ENCODE measurements at regions not wholly inside any gene's neighbourhood (a gene's known extent, or its start where the extent isn't known, plus 50 kb on each side); places are given as distances from the start of the nearest gene placed in this dataset.

DNA sequence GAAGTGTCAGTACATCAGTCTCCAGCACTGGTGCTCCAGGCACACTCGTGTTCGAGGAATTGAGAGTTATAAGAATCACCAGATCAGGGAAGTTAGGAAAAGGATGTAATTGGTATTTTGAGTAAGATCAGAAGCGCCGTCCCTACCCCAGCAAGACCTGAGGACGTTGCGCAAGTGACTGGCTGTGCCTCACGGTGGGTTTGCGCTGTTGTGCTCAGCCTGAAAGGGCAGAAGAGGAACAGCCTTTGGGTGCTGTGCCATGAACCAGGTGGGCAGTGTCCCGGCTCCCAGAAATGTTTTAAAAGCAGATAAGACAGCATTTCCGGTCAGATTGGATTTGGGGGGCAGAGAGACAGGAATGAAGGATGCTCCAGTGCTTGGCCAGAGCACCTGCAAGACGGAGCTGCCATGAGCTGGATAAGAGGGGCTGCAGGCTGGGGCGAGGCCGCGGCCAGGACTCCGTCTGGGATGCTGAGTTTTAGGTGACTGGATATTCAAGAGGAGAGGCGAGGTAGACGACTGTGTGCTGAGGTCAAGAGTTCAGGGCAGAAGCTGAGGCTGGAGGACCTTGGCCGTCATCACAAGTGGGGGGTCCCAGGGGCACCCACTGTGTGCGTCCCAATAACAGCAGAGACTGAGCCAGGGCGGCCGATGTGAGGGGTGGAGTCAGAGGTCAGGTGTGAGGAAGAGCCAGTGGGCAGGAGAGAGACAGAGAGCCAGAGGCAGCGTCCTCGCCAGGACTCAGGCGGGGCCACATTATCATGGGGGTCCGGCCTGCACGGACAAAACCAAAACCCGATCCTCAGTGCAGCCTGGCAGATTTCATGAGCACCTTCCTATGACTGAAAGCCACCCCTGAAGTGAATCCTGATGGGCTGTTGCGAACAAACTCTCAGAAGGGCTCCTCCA lies 77.7 kb upstream of the ALKAL2 start:
- WGBS (ENCODE audit: extremely low coverage, insufficient coverage, low lambda C conversion rate), result no CpG with 5 or more reads among the region's 28 CpGs
- H2BK5ac ChIP-seq (ENCODE audit: low read length), result no peak overlapping the region

GRCh38 chr2:363824-364470 lies 76.1 kb upstream of the ALKAL2 start:
- no CpG with 5 or more reads among the region's 24 CpGs for WGBS (ENCODE audit: extremely low coverage, insufficient coverage, low lambda C conversion rate)
- no peak for DNase-seq
- no peak overlapping the region for H4K5ac ChIP-seq (ENCODE audit: low read length)

More for the DNA sequence above, 77.7 kb upstream of the ALKAL2 start:
- Histone ChIP-seq H3K9ac (ENCODE audit: low read length) (no peak overlapping the region), H3K4me1 (ENCODE audit: control insufficient read depth, low read depth, low read length) (no peaks in the 10 kb centered on the region), H2AK5ac (ENCODE audit: low read length) (no peak overlapping the region), H4K8ac (ENCODE audit: low read depth, low read length) (no peak overlapping the region), H3K4me2 (ENCODE audit: low read length) (no peak overlapping the region), H3K4me3 (ENCODE audit: low read length) (no peak overlapping the region), H2BK120ac (ENCODE audit: low read depth, low read length) (no peak overlapping the region), H3K23ac (ENCODE audit: low read length) (no peak overlapping the region), H3K36me3 (ENCODE audit: control insufficient read depth, insufficient read depth, low read length) (no peaks in the 10 kb centered on the region), H3K18ac (ENCODE audit: low read length) (no peak overlapping the region), H3K27ac (ENCODE audit: low read depth, low read length) (no peak overlapping the region), H3K4ac (ENCODE audit: low read depth, low read length) (no peak overlapping the region), H3K79me1 (ENCODE audit: low read length) (no peaks in the 10 kb centered on the region), H3K56ac (ENCODE audit: low read length) (no peak overlapping the region), H2BK15ac (replicated peaks; ENCODE audit: low read depth) (no peak overlapping the region), H3K79me2 (ENCODE audit: control insufficient read depth, insufficient read depth, low read length) (no peaks in the 10 kb centered on the region), H4K5ac (ENCODE audit: low read length) (no peak overlapping the region), H3K27me3 (ENCODE audit: insufficient read depth, low read length, poor library complexity) (no peaks in the 10 kb centered on the region)
- no peak for DNase-seq

DNA sequence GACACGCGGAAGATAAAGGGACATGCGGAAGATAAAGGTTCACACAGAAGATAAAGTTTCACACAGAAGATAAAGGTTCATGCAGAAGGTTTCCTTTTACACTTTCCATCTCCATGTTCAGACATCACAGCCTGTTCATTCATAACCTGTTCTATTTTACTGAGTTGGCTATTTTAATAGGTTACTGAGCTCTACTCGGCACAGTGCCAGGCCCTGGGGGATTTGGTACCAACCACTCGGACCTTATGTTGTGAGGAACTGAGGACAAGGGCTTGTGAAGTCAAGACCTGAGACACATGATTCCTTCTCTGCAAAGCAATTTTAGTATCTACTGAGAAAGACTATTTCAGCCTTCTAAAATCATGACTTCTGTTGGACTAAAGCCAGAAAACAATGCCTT lies 75.0 kb upstream of the ALKAL2 start:
- Histone ChIP-seq H2BK15ac (replicated peaks; ENCODE audit: low read depth) (no peak overlapping the region), H3K4me3 (ENCODE audit: low read length) (no peak overlapping the region), H3K79me2 (ENCODE audit: control insufficient read depth, insufficient read depth, low read length) (no peaks in the 10 kb centered on the region), H3K27me3 (ENCODE audit: insufficient read depth, low read length, poor library complexity) (no peaks in the 10 kb centered on the region), H3K4ac (ENCODE audit: low read depth, low read length) (no peak overlapping the region), H3K4me2 (ENCODE audit: low read length) (no peak overlapping the region), H2BK5ac (ENCODE audit: low read length) (no peak overlapping the region), H3K9ac (ENCODE audit: low read length) (no peak overlapping the region), H3K4me1 (ENCODE audit: control insufficient read depth, low read depth, low read length) (no peaks in the 10 kb centered on the region), H3K79me1 (ENCODE audit: low read length) (no peaks in the 10 kb centered on the region), H3K56ac (ENCODE audit: low read length) (no peak overlapping the region), H4K8ac (ENCODE audit: low read depth, low read length) (no peak overlapping the region), H3K27ac (ENCODE audit: low read depth, low read length) (no peak overlapping the region), H4K5ac (ENCODE audit: low read length) (no peak overlapping the region), H3K23ac (ENCODE audit: low read length) (no peak overlapping the region), H3K36me3 (ENCODE audit: control insufficient read depth, insufficient read depth, low read length) (no peaks in the 10 kb centered on the region), H3K18ac (ENCODE audit: low read length) (no peak overlapping the region), H2AK5ac (ENCODE audit: low read length) (no peak overlapping the region), H2BK120ac (ENCODE audit: low read depth, low read length) (no peak overlapping the region)
- DNase-seq, result no peak
- no CpG with 5 or more reads among the region's 5 CpGs for WGBS (ENCODE audit: extremely low coverage, insufficient coverage, low lambda C conversion rate)

More at GRCh38 chr2:363824-364470, 76.1 kb upstream of the ALKAL2 start:
- Histone ChIP-seq H2BK120ac (ENCODE audit: low read depth, low read length) (no peak overlapping the region), H3K4me2 (ENCODE audit: low read length) (no peak overlapping the region), H2AK5ac (ENCODE audit: low read length) (no peak overlapping the region), H3K27me3 (ENCODE audit: insufficient read depth, low read length, poor library complexity) (no peaks in the 10 kb centered on the region), H3K36me3 (ENCODE audit: control insufficient read depth, insufficient read depth, low read length) (no peaks in the 10 kb centered on the region), H3K56ac (ENCODE audit: low read length) (no peak overlapping the region), H2BK15ac (replicated peaks; ENCODE audit: low read depth) (no peak overlapping the region), H3K79me2 (ENCODE audit: control insufficient read depth, insufficient read depth, low read length) (no peaks in the 10 kb centered on the region), H3K4me1 (ENCODE audit: control insufficient read depth, low read depth, low read length) (no peaks in the 10 kb centered on the region), H2BK5ac (ENCODE audit: low read length) (no peak overlapping the region), H3K4me3 (ENCODE audit: low read length) (no peak overlapping the region), H3K18ac (ENCODE audit: low read length) (no peak overlapping the region), H3K27ac (ENCODE audit: low read depth, low read length) (no peak overlapping the region), H3K9ac (ENCODE audit: low read length) (no peak overlapping the region), H3K23ac (ENCODE audit: low read length) (no peak overlapping the region), H4K8ac (ENCODE audit: low read depth, low read length) (no peak overlapping the region), H3K4ac (ENCODE audit: low read depth, low read length) (no peak overlapping the region), H3K79me1 (ENCODE audit: low read length) (no peaks in the 10 kb centered on the region)

GRCh38 chr2:360124-360523 lies 72.2 kb upstream of the ALKAL2 start:
- H2BK15ac ChIP-seq (replicated peaks; ENCODE audit: low read depth), result no peak overlapping the region
- H3K18ac ChIP-seq (ENCODE audit: low read length), result no peak overlapping the region
- H2BK5ac ChIP-seq (ENCODE audit: low read length), result no peak overlapping the region
- no peak overlapping the region for H4K5ac ChIP-seq (ENCODE audit: low read length)
- no CpG with 5 or more reads among the region's 4 CpGs for WGBS (ENCODE audit: extremely low coverage, insufficient coverage, low lambda C conversion rate)
- no peak overlapping the region for H3K4me3 ChIP-seq (ENCODE audit: low read length)
- no peak for DNase-seq
- no peak overlapping the region for H4K8ac ChIP-seq (ENCODE audit: low read depth, low read length)
- no peaks in the 10 kb centered on the region for H3K36me3 ChIP-seq (ENCODE audit: control insufficient read depth, insufficient read depth, low read length)
- H2BK120ac ChIP-seq (ENCODE audit: low read depth, low read length), result no peak overlapping the region
- no peak overlapping the region for H3K4ac ChIP-seq (ENCODE audit: low read depth, low read length)
- no peaks in the 10 kb centered on the region for H3K27me3 ChIP-seq (ENCODE audit: insufficient read depth, low read length, poor library complexity)
- no peak overlapping the region for H3K23ac ChIP-seq (ENCODE audit: low read length)
- H3K4me2 ChIP-seq (ENCODE audit: low read length), result no peak overlapping the region
- no peak overlapping the region for H3K56ac ChIP-seq (ENCODE audit: low read length)
- H3K4me1 ChIP-seq (ENCODE audit: control insufficient read depth, low read depth, low read length), result no peaks in the 10 kb centered on the region
- no peak overlapping the region for H3K27ac ChIP-seq (ENCODE audit: low read depth, low read length)
- no peaks in the 10 kb centered on the region for H3K79me1 ChIP-seq (ENCODE audit: low read length)
- no peaks in the 10 kb centered on the region for H3K79me2 ChIP-seq (ENCODE audit: control insufficient read depth, insufficient read depth, low read length)
- H2AK5ac ChIP-seq (ENCODE audit: low read length), result no peak overlapping the region
- H3K9ac ChIP-seq (ENCODE audit: low read length), result no peak overlapping the region

GRCh38 chr2:359047-359446 lies 71.2 kb upstream of the ALKAL2 start:
- Histone ChIP-seq H3K79me2 (ENCODE audit: control insufficient read depth, insufficient read depth, low read length) (no peaks in the 10 kb centered on the region), H3K4ac (ENCODE audit: low read depth, low read length) (no peak overlapping the region), H3K36me3 (ENCODE audit: control insufficient read depth, insufficient read depth, low read length) (no peaks in the 10 kb centered on the region), H4K5ac (ENCODE audit: low read length) (no peak overlapping the region), H3K79me1 (ENCODE audit: low read length) (no peaks in the 10 kb centered on the region), H3K4me2 (ENCODE audit: low read length) (no peak overlapping the region), H2BK5ac (ENCODE audit: low read length) (no peak overlapping the region), H3K4me3 (ENCODE audit: low read length) (no peak overlapping the region), H2BK15ac (replicated peaks; ENCODE audit: low read depth) (no peak overlapping the region), H4K8ac (ENCODE audit: low read depth, low read length) (no peak overlapping the region), H3K27me3 (ENCODE audit: insufficient read depth, low read length, poor library complexity) (no peaks in the 10 kb centered on the region), H3K18ac (ENCODE audit: low read length) (no peak overlapping the region), H3K23ac (ENCODE audit: low read length) (no peak overlapping the region), H2BK120ac (ENCODE audit: low read depth, low read length) (no peak overlapping the region), H3K4me1 (ENCODE audit: control insufficient read depth, low read depth, low read length) (no peaks in the 10 kb centered on the region), H3K27ac (ENCODE audit: low read depth, low read length) (no peak overlapping the region), H3K56ac (ENCODE audit: low read length) (no peak overlapping the region), H2AK5ac (ENCODE audit: low read length) (no peak overlapping the region), H3K9ac (ENCODE audit: low read length) (no peak overlapping the region)
- DNase-seq, result no peak
- WGBS (ENCODE audit: extremely low coverage, insufficient coverage, low lambda C conversion rate), result no CpG with 5 or more reads among the region's 5 CpGs

All from mesendoderm (in vitro differentiated cells).